ENCODE measurements at regions not wholly inside any gene's neighbourhood (a gene's known extent, or its start where the extent isn't known, plus 50 kb on each side); places are given as distances from the start of the nearest gene placed in this dataset.
"Not testable (repeated sequence)": the region's sequence is repeated elsewhere in the genome, so short reads cannot be mapped to it uniquely, and the experiment has no call there.

DNA sequence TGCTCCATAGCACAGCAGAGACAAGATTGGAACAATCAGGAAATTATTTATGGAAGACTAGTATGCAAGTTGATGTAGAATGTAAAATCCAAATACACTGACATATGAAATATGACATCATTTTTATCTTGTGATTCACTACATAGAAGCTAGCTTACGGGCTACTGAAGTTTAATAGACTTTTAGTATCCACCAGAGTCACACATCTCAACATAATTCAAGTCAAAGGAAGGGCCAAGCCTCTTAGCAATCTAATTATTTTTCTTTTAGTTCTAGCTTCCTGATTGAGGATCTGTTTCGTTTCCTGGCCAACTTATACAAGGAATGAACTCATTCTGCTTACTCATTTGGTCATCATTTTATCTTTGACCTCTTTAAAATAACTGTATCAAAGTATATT, 234.4 kb upstream of the CHRM3 start:
- Mint-ChIP-seq H3K27ac (no peak overlapping the region), H3K27me3 (no peaks in the 10 kb centered on the region), H3K36me3 (ENCODE audit: low read depth) (no peaks in the 10 kb centered on the region), H3K4me1 (no peaks in the 10 kb centered on the region), H3K9me3 (ENCODE audit: low read depth) (peaks cover 2% of the 10 kb centered on the region), H3K4me3 (no peak overlapping the region)
- ATAC-seq = no peak
- ChIA-PET POLR2A (no interaction called here), CTCF (no interaction called here)
- intact Hi-C loops (cut with DNase I, micrococcal nuclease) = no loop called here
- no peak for DNase-seq

DNA sequence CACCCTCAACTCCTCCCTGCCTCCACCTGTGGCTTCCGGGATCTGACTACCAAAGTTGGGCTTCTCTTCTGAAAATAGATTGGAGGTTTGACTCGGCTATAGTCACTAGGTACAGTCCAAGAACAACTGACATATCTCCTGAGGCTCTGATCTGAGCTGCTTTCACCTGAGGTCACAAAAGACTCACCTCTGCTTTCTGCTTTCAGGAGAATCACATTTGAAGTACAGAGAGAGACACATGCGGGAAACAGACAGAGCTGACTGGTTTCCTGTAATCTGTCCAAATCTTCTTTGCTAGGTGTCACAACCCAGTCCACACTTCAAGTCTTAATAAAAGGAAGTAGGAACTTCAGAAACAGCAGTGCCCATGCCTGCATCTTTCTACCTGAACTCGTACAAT, 245.4 kb upstream of the CHRM3 start:
- H3K9me3 Mint-ChIP-seq (ENCODE audit: low read depth) = no peaks in the 10 kb centered on the region

GRCh38 chr1:239139801-239140200, 246.6 kb upstream of the CHRM3 start:
- Mint-ChIP-seq H3K36me3 (ENCODE audit: low read depth) (no peaks in the 10 kb centered on the region), H3K27ac (no peak overlapping the region), H3K9me3 (ENCODE audit: low read depth) (peaks cover 4% of the 10 kb centered on the region), H3K27me3 (no peaks in the 10 kb centered on the region), H3K4me3 (no peak overlapping the region), H3K4me1 (no peaks in the 10 kb centered on the region)
- intact Hi-C loops (cut with DNase I, micrococcal nuclease) = no loop called here
- DNase-seq (no peak), ATAC-seq (no peak)
- POLR2A ChIA-PET = no interaction called here
- CTCF ChIA-PET = no interaction called here

More for the DNA sequence above, 245.4 kb upstream of the CHRM3 start:
- intact Hi-C loops (cut with DNase I, micrococcal nuclease) = no loop called here
- DNase-seq = no peak
- no peak for ATAC-seq
- POLR2A ChIA-PET = no interaction called here
- CTCF ChIA-PET = no interaction called here
- H3K36me3 Mint-ChIP-seq (ENCODE audit: low read depth) = no peaks in the 10 kb centered on the region
- no peaks in the 10 kb centered on the region for H3K27me3 Mint-ChIP-seq
- H3K27ac Mint-ChIP-seq = no peak overlapping the region
- no peak overlapping the region for H3K4me3 Mint-ChIP-seq
- no peaks in the 10 kb centered on the region for H3K4me1 Mint-ChIP-seq

GRCh38 chr1:239128541-239128940, 257.8 kb upstream of the CHRM3 start:
- Mint-ChIP-seq H3K4me3 (no peak overlapping the region), H3K4me1 (no peaks in the 10 kb centered on the region), H3K27me3 (no peaks in the 10 kb centered on the region), H3K9me3 (ENCODE audit: low read depth) (no peaks in the 10 kb centered on the region), H3K36me3 (ENCODE audit: low read depth) (no peaks in the 10 kb centered on the region), H3K27ac (no peak overlapping the region)
- DNase-seq (no peak), ATAC-seq (no peak)
- intact Hi-C loops (cut with DNase I, micrococcal nuclease) = no loop called here
- ChIA-PET CTCF (no interaction called here), POLR2A (no interaction called here)

DNA sequence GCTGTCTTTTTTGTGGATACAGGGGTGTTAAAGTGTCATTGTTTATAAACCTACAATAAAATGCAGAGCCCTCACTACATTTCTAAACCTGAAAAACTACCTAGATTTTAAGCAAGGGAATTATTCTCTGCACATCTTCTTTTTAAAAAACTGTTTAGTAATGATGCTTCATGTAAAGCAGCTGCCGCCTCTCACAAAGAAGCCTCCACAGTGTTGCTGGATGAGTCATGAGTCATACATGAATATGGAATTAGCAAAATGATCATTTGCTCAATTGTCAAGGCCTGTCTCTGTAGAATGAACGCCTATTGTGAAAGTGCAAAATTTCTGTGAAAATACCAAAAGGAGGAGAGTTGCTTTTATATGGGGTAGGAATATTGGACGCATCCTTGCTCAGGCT, 259.5 kb upstream of the CHRM3 start:
- ChIA-PET CTCF (no interaction called here), POLR2A (no interaction called here)
- H3K27me3 Mint-ChIP-seq = no peaks in the 10 kb centered on the region
- no peaks in the 10 kb centered on the region for H3K4me1 Mint-ChIP-seq
- intact Hi-C loops (cut with DNase I, micrococcal nuclease) = no loop called here
- H3K27ac Mint-ChIP-seq = no peak overlapping the region
- H3K9me3 Mint-ChIP-seq (ENCODE audit: low read depth) = no peaks in the 10 kb centered on the region
- no peak for ATAC-seq
- H3K4me3 Mint-ChIP-seq = no peak overlapping the region
- DNase-seq = no peak
- no peaks in the 10 kb centered on the region for H3K36me3 Mint-ChIP-seq (ENCODE audit: low read depth)

GRCh38 chr1:239125893-239126292, 260.5 kb upstream of the CHRM3 start:
- Mint-ChIP-seq H3K27ac (no peak overlapping the region), H3K4me1 (no peaks in the 10 kb centered on the region), H3K4me3 (no peak overlapping the region), H3K27me3 (no peaks in the 10 kb centered on the region), H3K9me3 (ENCODE audit: low read depth) (no peaks in the 10 kb centered on the region), H3K36me3 (ENCODE audit: low read depth) (no peaks in the 10 kb centered on the region)
- DNase-seq (no peak), ATAC-seq (no peak)
- POLR2A ChIA-PET = no interaction called here
- CTCF ChIA-PET = interaction anchor here (0.5 kb wide), 1 partner anchor 1920 kb away, joined by 3 read pairs; no protein-coding TSS in a partner anchor
- intact Hi-C loops (cut with DNase I, micrococcal nuclease) = no loop called here

GRCh38 chr1:239125027-239125426, 261.3 kb upstream of the CHRM3 start:
- Mint-ChIP-seq H3K27ac (no peak overlapping the region), H3K9me3 (ENCODE audit: low read depth) (no peaks in the 10 kb centered on the region), H3K27me3 (no peaks in the 10 kb centered on the region), H3K4me3 (no peak overlapping the region), H3K36me3 (ENCODE audit: low read depth) (no peaks in the 10 kb centered on the region), H3K4me1 (no peaks in the 10 kb centered on the region)
- DNase-seq (no peak), ATAC-seq (no peak)
- intact Hi-C loops (cut with DNase I, micrococcal nuclease) = no loop called here
- CTCF ChIA-PET = interaction anchor here (0.5 kb wide), 1 partner anchor 1921 kb away, joined by 3 read pairs; no protein-coding TSS in a partner anchor
- POLR2A ChIA-PET = no interaction called here

GRCh38 chr1:239123260-239123659, 263.1 kb upstream of the CHRM3 start:
- Mint-ChIP-seq H3K4me3 (no peak overlapping the region), H3K27ac (no peak overlapping the region), H3K27me3 (no peaks in the 10 kb centered on the region), H3K4me1 (no peaks in the 10 kb centered on the region), H3K9me3 (ENCODE audit: low read depth) (peaks cover 4% of the 10 kb centered on the region), H3K36me3 (ENCODE audit: low read depth) (no peaks in the 10 kb centered on the region)
- DNase-seq (no peak), ATAC-seq (no peak)
- intact Hi-C loops (cut with DNase I, micrococcal nuclease) = no loop called here
- ChIA-PET POLR2A (no interaction called here), CTCF (no interaction called here)

DNA sequence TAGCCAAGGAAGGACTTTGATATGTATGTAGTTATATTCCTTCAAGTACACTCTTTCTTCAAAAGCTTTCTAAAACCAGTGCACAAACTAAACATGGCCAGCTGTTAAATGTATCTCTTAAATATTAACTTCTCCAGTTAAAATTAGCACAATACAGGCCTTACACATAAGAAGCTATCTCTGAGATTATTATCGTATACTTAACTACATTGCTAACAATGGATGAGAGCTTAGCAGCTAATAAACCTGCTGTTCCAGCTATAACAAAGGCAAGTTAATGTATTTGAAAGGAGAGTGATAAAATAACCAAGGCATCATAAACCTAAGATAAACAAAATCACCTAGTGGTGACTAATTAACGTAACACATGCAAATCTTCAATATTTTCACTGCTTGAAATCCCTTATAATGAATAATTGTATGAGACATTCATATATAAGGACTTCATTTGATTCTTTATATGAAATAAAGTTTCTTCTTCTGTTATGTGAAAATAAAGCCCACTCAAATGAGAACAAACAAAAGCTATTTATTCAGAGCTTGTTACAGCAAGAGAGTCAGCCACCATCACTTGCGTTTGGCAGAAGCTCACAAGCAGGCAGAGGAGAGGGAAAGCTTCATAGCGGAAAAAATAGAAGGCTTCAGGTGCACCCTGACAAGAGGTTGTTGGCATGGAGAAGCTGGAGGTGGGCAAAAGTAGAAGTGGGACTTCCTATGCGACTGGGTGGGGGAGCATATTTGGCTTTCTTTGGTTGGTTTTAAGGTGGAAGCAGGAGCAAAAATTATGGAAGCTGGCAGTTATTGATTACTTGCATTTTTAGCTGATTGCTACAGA, 274.1 kb upstream of the CHRM3 start:
- ChIA-PET POLR2A (no interaction called here), CTCF (no interaction called here)
- DNase-seq = no peak
- intact Hi-C loops (cut with DNase I, micrococcal nuclease) = no loop called here
- H3K4me1 Mint-ChIP-seq = no peaks in the 10 kb centered on the region
- H3K27ac Mint-ChIP-seq = no peak overlapping the region
- H3K27me3 Mint-ChIP-seq = no peaks in the 10 kb centered on the region
- H3K36me3 Mint-ChIP-seq (ENCODE audit: low read depth) = no peaks in the 10 kb centered on the region
- H3K9me3 Mint-ChIP-seq (ENCODE audit: low read depth) = no peaks in the 10 kb centered on the region
- H3K4me3 Mint-ChIP-seq = no peak overlapping the region
- ATAC-seq = no peak

DNA sequence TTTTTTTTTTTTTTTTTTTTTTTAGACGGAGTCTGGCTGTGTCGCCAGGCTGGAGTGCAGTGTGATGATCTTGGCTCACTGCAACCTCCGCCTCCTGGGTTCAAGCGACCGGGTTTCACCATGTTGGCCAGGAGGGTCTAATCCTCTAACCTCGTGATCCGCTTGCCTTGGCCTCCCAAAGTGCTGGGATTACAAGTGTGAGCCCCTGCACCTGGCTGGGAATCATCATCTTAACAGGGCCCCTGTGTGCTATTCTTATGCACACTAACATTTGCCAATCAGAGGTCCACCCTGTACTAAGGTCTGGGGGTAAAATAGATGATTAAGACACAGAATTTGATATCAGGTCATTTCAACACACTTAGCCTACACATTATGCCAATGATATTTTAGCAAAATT, 278.7 kb upstream of the CHRM3 start:
- Mint-ChIP-seq H3K9me3 (ENCODE audit: low read depth) (peaks cover 2% of the 10 kb centered on the region), H3K27ac (no peak overlapping the region), H3K27me3 (no peaks in the 10 kb centered on the region), H3K36me3 (ENCODE audit: low read depth) (no peaks in the 10 kb centered on the region), H3K4me3 (no peak overlapping the region), H3K4me1 (no peaks in the 10 kb centered on the region)
- POLR2A ChIA-PET = no interaction called here
- ATAC-seq (no peak), DNase-seq (no peak)
- intact Hi-C loops (cut with DNase I, micrococcal nuclease) = no loop called here
- CTCF ChIA-PET = no interaction called here

DNA sequence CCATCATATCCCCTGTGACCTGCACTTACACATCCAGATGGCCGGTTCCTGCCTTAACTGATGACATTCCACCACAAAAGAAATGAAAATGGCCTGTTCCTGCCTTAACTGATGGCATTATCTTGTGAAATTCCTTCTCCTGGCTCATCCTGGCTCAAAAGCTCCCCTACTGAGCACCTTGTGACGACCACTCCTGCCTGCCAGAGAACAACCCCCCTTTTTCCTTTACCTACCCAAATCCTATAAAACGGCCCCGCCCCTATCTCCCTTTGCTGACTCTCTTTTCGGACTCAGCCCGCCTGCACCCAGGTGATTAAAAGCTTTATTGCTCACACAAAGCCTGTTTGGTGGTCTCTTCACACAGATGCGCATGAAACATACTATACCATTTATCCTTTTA, 279.7 kb upstream of the CHRM3 start:
- H3K4me3 Mint-ChIP-seq; ATAC-seq; DNase-seq; H3K9me3 Mint-ChIP-seq (ENCODE audit: low read depth); CTCF ChIA-PET; H3K4me1 Mint-ChIP-seq; POLR2A ChIA-PET; H3K27ac Mint-ChIP-seq; H3K36me3 Mint-ChIP-seq (ENCODE audit: low read depth); intact Hi-C loops (cut with DNase I, micrococcal nuclease); H3K27me3 Mint-ChIP-seq: not testable (repeated sequence)

DNA sequence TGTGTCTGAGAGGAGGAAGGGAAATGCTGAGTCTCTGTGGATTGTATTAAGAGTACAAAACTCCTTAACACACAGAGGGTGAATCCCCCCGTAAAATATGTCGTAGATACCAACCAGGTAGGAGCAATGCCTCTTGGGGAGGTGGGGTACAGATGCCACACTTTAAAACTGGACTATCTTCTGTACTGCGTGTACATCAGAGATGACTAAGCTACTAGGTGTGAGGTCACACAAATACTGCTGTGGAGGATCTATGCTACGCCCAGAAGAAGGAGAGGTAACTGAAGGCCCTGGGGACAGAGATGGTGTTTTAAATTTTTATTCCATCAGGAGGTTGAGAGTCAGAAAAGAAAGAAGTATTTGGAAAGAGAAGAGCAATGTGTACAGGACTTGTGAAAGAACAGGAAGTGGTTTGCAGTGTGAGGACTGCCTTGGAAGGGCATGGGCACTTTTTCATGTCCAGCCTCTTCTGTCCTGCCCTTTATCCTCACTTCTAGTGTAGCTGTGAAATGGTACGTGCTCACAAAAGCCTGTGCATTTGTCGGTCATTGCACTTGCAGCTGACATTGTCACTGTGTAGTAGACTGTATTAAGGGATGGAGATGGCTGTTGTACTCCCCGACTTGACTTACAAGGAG, 287.8 kb upstream of the CHRM3 start:
- no peaks in the 10 kb centered on the region for H3K9me3 Mint-ChIP-seq (ENCODE audit: low read depth)
- no peak overlapping the region for H3K4me3 Mint-ChIP-seq
- POLR2A ChIA-PET = no interaction called here
- intact Hi-C loops (cut with DNase I, micrococcal nuclease) = no loop called here
- CTCF ChIA-PET = no interaction called here
- no peaks in the 10 kb centered on the region for H3K27me3 Mint-ChIP-seq
- H3K36me3 Mint-ChIP-seq (ENCODE audit: low read depth) = no peaks in the 10 kb centered on the region
- ATAC-seq (no peak), DNase-seq (no peak)
- no peaks in the 10 kb centered on the region for H3K4me1 Mint-ChIP-seq
- H3K27ac Mint-ChIP-seq = no peak overlapping the region
